ENCODE measurements at regions not wholly inside any gene's neighbourhood (a gene's known extent, or its start where the extent isn't known, plus 50 kb on each side); places are given as distances from the start of the nearest gene placed in this dataset.

GRCh38 chr20:10856237-10857015, 182.6 kb upstream of the JAG1 start:
- WGBS, 2 experiments (ENCODE audit: extremely low coverage in 1 of 2, insufficient coverage in 1 of 2, insufficient read length in 1 of 2, insufficient replicate concordance in 2 of 2, low coverage in 1 of 2, low lambda C conversion rate in 2 of 2, missing lambda C conversion rate in 1 of 2), result 89% methylated on average over 1 of the region's 1 CpG; no CpG with 5 or more reads in 1 of the 2 experiments
- H4K20me1 ChIP-seq (replicated peaks in 1 of 2; ENCODE audit: control insufficient read depth in 1 of 2, insufficient read depth in 2 of 2, low read length in 2 of 2), result no peaks in the 10 kb centered on the region
- H4K91ac ChIP-seq (replicated peaks; ENCODE audit: insufficient read length, low read length), result no peak overlapping the region

More at GRCh38 chr20:10856237-10857015, 182.6 kb upstream of the JAG1 start:
- H2BK15ac ChIP-seq (ENCODE audit: low read length), result no peak overlapping the region
- no peak overlapping the region for H3K9ac ChIP-seq (replicated peaks in 1 of 4; ENCODE audit: extremely low read depth in 1 of 4, low read depth in 3 of 4, low read length in 3 of 4)
- H3K14ac ChIP-seq (ENCODE audit: insufficient read length), result no peak overlapping the region
- no peak for TF ChIP-seq GABPA (IDR thresholded peaks at IDR 0.05; ENCODE audit: borderline replicate concordance, insufficient read depth, low read length)
- no peak for TF ChIP-seq FOSL1 (IDR thresholded peaks at IDR 0.05; ENCODE audit: insufficient read depth, low read depth, low read length)
- TF ChIP-seq SP4 (IDR thresholded peaks at IDR 0.05; ENCODE audit: low read length), result no peak
- TF ChIP-seq CBX5 (IDR thresholded peaks at IDR 0.05; ENCODE audit: low read depth, low read length), result no peak
- no peak for TF ChIP-seq NANOG (IDR thresholded peaks at IDR 0.05; ENCODE audit: insufficient read depth, low read depth, low read length, poor library complexity, severe bottlenecking)
- TF ChIP-seq USF2 (IDR thresholded peaks at IDR 0.05; ENCODE audit: low read length), result no peak
- no peak for TF ChIP-seq CHD1 (IDR thresholded peaks at IDR 0.05; ENCODE audit: low read depth, low read length)
- no peak for TF ChIP-seq RNF2 (IDR thresholded peaks at IDR 0.05; ENCODE audit: borderline replicate concordance, low read depth, low read length, missing control alignments, poor library complexity, severe bottlenecking)
- H3K4ac ChIP-seq (replicated peaks; ENCODE audit: insufficient read length, low read depth, low read length), result no peak overlapping the region
- H3K23me2 ChIP-seq (ENCODE audit: low read depth, low read length), result no peaks in the 10 kb centered on the region
- no peak overlapping the region for H4K8ac ChIP-seq (ENCODE audit: extremely low read depth, insufficient read depth, low read length)
- no peak overlapping the region for H4K5ac ChIP-seq (ENCODE audit: insufficient read length, low read depth, low read length)
- DNase-seq (ENCODE audit: low read depth in 1 of 2, low spot score in 2 of 2) (no peak), FAIRE-seq (no peak)
- ChIA-PET POLR2A (ENCODE audit: partially characterized antibody) (no interaction called here), CTCF (ENCODE audit: partially characterized antibody) (no interaction called here)
- H3K23ac ChIP-seq (ENCODE audit: insufficient read length), result no peak overlapping the region
- H3K27ac ChIP-seq (ENCODE audit: low read depth, low read length), result no peak overlapping the region
- no peak overlapping the region for H2AFZ ChIP-seq (ENCODE audit: low read length)
- no peaks in the 10 kb centered on the region for H3K4me1 ChIP-seq (replicated peaks in 1 of 4; ENCODE audit: control insufficient read depth in 3 of 4, insufficient read depth in 4 of 4, low read length in 3 of 4)
- no peak overlapping the region for H2BK120ac ChIP-seq (replicated peaks; ENCODE audit: low read depth, low read length)
- H2BK20ac ChIP-seq (ENCODE audit: low read length), result no peak overlapping the region
- no peaks in the 10 kb centered on the region for H3K36me3 ChIP-seq (ENCODE audit: control insufficient read depth in 2 of 4, insufficient read depth in 4 of 4, low read length in 3 of 4)
- H3K79me1 ChIP-seq (ENCODE audit: low read depth, low read length), result no peaks in the 10 kb centered on the region
- no peaks in the 10 kb centered on the region for H3K79me2 ChIP-seq (ENCODE audit: control insufficient read depth in 1 of 2, insufficient read depth in 2 of 2, low read length in 2 of 2)
- H3K27me3 ChIP-seq (replicated peaks in 1 of 4; ENCODE audit: control insufficient read depth in 3 of 4, extremely low read depth in 1 of 4, insufficient read depth in 3 of 4, low read length in 3 of 4), result no peaks in the 10 kb centered on the region
- no peak overlapping the region for H2BK5ac ChIP-seq (ENCODE audit: low read depth, low read length)
- H2AK5ac ChIP-seq (ENCODE audit: low read depth, low read length), result no peak overlapping the region
- H3K4me2 ChIP-seq (ENCODE audit: insufficient read depth in 1 of 2, low read depth in 2 of 2, low read length in 2 of 2), result no peak overlapping the region
- H3K4me3 ChIP-seq (ENCODE audit: extremely low read depth in 1 of 4, insufficient read depth in 2 of 4, low read depth in 3 of 4, low read length in 4 of 4), result no peak overlapping the region
- H2BK12ac ChIP-seq (ENCODE audit: low read depth, low read length), result no peak overlapping the region
- no peaks in the 10 kb centered on the region for H3K9me3 ChIP-seq (ENCODE audit: insufficient read depth in 2 of 2, low read depth in 1 of 2, low read length in 1 of 2)
- no peak overlapping the region for H3K56ac ChIP-seq (replicated peaks; ENCODE audit: insufficient read length, low read depth, low read length)
- no peak overlapping the region for H3K18ac ChIP-seq (ENCODE audit: extremely low read depth, low read length)

All from H1 (cell line).